Stimulated activated CD4-positive, alpha-beta T cell treated with anti-CD3 and anti-CD28 coated beads, Interleukin-1b, Interleukin-23, amount 100 ng/mL, for 4 hours (primary cell): ENCODE measurements at regions not wholly inside any gene's neighbourhood (a gene's known extent, or its start where the extent isn't known, plus 50 kb on each side); places are given as distances from the start of the nearest gene placed in this dataset.
A peak's percentile ranks its signal among the peaks of the same experiment; 100 is the strongest.

Experiments
- DNase-seq, 2 donors: peaks; one replicate each; pipeline ENCODE4 v3.0.0-alpha.2; 2020; ENCODE audit warnings: low read depth in 2 of 2

DNA sequence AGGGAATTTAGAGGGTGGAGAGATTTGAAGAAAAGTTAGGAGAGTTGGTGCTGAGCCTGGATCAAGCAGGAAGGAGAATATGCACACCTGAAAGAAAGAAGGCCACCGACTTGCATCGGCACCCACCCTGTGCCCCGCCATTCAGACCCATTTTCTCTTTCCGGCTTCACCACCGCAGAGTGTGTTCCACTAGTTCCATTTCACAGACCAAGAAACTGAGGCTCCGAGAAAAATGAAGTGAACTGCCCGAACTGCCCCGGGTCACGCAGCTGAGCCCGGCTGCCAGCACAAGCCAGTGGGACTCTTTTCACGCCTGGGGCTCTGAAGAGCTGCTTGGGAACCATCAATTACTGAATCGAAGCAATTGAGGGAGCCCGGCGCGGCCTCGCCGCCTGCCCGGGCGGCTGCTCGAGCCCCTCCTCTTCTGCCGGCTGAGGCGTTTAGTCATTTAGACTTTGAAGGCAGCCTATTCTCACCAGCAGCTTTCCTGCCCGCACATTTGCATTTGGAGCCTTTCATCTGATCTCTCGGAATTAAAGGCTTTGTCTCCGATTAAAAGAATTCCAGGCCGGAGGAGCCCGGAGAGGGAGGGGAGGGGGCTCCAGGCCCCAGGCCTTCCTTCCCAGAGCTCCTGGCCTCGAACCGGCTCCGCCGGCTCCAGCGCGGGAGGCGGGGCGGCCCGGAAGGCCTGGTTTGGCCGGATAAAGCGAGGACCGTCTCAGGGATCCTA lies 140.2 kb upstream of the PJA1 start:
- DNase-seq: no peak

- DNase-seq: no peak
Observed at GRCh38 chrX:69303231-69303630, 138.0 kb upstream of the PJA1 start.

DNA sequence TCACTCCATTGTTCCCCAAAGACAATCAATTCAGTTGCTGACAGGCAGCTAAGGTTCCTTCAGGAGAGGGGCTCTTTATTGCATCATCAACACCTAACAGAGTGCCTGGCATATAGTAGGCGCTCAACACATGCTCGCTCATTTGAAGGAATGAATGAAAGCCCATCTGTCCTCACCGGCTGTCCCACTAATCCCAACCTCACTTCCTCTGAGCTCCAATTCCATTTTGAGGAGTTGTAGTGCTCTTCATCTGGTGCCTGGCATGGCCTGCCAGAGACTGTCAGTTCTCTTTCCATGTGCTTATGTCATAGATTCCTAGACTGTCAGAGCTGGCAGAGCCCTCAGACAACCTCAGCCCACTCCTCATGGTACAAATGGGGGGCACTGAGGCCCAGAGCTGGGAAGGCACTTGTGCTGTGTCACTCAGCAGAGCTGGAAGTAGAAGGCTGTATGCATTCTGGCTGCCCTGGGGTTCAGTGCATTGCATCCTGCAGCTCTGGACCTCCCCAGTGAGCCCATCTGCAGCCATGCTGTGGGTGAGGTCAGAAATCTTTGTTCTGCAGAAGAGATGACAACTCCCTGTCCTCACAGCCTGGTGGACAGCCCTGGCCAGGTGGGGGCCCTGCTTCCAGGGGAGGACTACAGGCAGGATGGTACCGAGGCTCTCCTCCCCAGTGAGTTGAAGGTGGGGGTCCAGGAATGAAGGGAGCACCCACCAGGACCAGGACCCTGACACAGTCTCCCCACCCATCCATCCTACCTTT lies 134.9 kb upstream of the PJA1 start:
- no peak for DNase-seq

- DNase-seq: no peak
Observed at GRCh38 chrX:69299285-69299684, 134.0 kb upstream of the PJA1 start.

GRCh38 chrX:69298466-69299140 lies 133.3 kb upstream of the PJA1 start:
- DNase-seq: no peak

GRCh38 chrX:69297506-69297905 lies 132.3 kb upstream of the PJA1 start:
- DNase-seq: no peak

GRCh38 chrX:69293776-69294601 lies 128.7 kb upstream of the PJA1 start:
- no peak for DNase-seq

GRCh38 chrX:69291116-69291515 lies 125.9 kb upstream of the PJA1 start:
- DNase-seq: no peak

GRCh38 chrX:69290292-69290691 lies 125.0 kb upstream of the PJA1 start:
- DNase-seq: no peak

- no peak for DNase-seq
Observed at GRCh38 chrX:69289793-69290123, 124.5 kb upstream of the PJA1 start.

- DNase-seq: no peak
Observed at GRCh38 chrX:69289046-69289792, 124.0 kb upstream of the PJA1 start.

- no peak for DNase-seq
Observed at GRCh38 chrX:69287095-69287494, 121.8 kb upstream of the PJA1 start.

- no peak for DNase-seq
Observed at GRCh38 chrX:69286565-69286906, 121.3 kb upstream of the PJA1 start.

GRCh38 chrX:69285881-69286564 lies 120.8 kb upstream of the PJA1 start:
- DNase-seq: peak; percentile 53 to 55

DNA sequence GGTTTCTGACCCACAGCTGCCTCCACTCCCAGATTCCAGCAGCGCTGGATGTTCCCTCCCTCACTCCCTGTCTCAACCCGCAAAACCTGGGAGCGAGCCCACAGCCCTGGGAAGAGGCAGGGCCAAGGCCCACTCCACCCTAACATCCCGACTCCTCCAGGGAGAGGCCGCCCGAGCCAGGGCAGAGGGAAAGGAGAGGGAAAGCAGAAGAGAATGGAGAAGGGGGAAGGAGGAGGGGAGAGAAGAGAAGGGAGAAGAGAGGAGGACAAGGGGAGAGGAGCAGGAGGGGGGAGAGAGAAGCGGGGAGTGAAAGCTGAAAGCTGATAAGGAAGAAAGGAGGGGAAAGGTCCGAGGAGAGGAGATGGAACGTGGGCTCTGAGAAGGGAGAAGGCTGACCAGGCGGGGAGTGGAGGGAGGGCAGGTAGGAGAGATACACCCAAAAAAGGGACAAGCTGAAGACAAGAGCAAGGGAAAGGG lies 120.2 kb upstream of the PJA1 start:
- DNase-seq: no peak

DNA sequence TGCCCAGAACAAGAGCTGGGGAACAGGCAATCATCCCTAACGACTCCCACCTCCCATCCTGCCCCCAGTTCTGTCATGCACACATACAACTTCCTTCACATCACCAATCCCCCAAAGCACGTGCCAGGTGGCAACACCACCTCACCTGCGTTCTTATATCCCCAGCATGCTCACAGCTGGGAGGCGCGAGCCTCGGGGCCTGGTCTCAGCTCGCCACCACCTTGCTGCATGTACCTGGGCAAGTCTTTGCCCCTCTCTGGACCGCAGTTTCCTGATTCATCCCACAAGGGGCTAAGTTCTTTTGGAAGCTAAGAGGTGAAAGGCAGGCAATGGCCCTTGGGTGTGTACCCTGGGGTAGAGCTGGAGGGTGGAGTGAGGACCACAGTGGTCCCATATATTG lies 119.2 kb upstream of the PJA1 start:
- no peak for DNase-seq

- no peak for DNase-seq
Observed at GRCh38 chrX:69282893-69283690, 117.8 kb upstream of the PJA1 start.

- DNase-seq: no peak
Observed at GRCh38 chrX:69280933-69281332, 115.7 kb upstream of the PJA1 start.

DNA sequence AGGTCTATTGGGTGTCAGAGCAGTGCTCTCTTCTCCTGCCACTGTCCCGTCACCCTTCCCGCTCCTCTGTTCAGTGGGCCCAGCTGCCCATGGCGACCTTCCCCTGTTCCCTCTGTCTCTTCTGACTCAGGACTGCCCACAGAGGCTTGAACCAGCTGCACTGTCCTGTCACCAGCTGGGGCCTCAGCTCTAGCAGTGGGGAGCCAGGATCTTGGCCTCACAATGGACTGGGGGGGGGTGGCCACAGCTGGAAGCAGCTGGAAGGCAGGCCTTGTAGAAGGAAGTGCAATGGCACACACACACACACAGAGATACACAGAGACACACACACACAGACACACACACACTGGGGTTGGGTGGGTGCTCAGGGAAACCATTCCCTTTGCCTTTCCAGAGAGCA lies 114.0 kb upstream of the PJA1 start:
- no peak for DNase-seq
